HFFc6 (cell line): ENCODE measurements at regions not wholly inside any gene's neighbourhood (a gene's known extent, or its start where the extent isn't known, plus 50 kb on each side); places are given as distances from the start of the nearest gene placed in this dataset.

Experiments used
- DNase-seq: peaks from one replicate; pipeline ENCODE4 v3.0.0-alpha.2; 2018
- H3K27ac Mint-ChIP-seq: 2 replicates; pipeline ENCODE4 v1.8.0; 2020; ENCODE audit warnings: mild to moderate bottlenecking, mixed read lengths
- H3K27me3 Mint-ChIP-seq: 2 replicates; pipeline ENCODE4 v1.8.0; 2021; ENCODE audit warnings: mild to moderate bottlenecking, moderate library complexity, mixed read lengths; ENCODE audit not compliant: insufficient read depth
- H3K36me3 Mint-ChIP-seq: 2 replicates; pipeline ENCODE4 v1.8.0; 2021; ENCODE audit warnings: low read depth, mixed read lengths
- H3K4me1 Mint-ChIP-seq: 2 replicates; pipeline ENCODE4 v1.8.0; 2020; ENCODE audit warnings: low read depth, mixed read lengths
- H3K4me3 Mint-ChIP-seq: 2 replicates; pipeline ENCODE4 v1.8.0; 2020; ENCODE audit warnings: mild to moderate bottlenecking, moderate library complexity, mixed read lengths
- H3K9me3 Mint-ChIP-seq: 2 replicates; pipeline ENCODE4 v1.8.0; 2020; ENCODE audit warnings: mild to moderate bottlenecking, mixed read lengths
- TF ChIP-seq, protein P1 (sequence below): fragments of 200-600 bp; sonication (generic); IDR thresholded peaks from 2 replicates; pipeline ENCODE4 v1.5.0; 2021; ENCODE audit warnings: antibody characterized with exemption, mild to moderate bottlenecking

DNA sequence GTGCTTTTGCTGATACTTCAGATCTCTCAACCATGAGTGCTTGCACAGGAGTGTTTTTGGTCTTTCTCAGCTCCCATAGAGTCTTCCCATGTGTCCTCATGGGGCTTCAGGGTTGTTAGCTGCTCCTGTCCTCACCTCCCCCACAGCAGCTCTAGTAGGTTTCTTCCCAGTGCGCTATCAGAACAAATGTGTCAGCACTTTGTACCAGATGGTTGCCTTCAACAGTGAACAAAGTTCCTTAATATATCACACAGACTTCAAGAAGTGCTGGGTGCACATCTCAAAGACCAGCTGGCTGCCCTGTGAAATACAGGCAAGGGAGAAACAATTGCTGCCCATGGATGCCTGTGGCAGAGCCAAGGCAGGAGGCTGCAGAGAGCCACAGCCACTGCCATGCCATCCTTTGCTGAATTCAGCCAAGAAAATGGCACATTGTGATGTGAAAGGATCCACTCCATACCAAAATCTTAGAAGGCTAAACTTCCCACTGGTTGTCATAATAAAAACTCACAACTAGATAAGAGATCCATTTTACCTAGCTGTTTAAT is 471.3 kb downstream of the C6orf118 start:
- 0 out of 2 replicates have a peak, but pooled peaks cover 5% of the 10 kb centered on the region for H3K36me3 Mint-ChIP-seq
- no peak for DNase-seq
- peaks cover 51% of the 10 kb centered on the region for H3K9me3 Mint-ChIP-seq
- H3K4me3 Mint-ChIP-seq, result no peak overlapping the region
- no peaks in the 10 kb centered on the region for H3K27me3 Mint-ChIP-seq
- TF ChIP-seq, protein P1, sequence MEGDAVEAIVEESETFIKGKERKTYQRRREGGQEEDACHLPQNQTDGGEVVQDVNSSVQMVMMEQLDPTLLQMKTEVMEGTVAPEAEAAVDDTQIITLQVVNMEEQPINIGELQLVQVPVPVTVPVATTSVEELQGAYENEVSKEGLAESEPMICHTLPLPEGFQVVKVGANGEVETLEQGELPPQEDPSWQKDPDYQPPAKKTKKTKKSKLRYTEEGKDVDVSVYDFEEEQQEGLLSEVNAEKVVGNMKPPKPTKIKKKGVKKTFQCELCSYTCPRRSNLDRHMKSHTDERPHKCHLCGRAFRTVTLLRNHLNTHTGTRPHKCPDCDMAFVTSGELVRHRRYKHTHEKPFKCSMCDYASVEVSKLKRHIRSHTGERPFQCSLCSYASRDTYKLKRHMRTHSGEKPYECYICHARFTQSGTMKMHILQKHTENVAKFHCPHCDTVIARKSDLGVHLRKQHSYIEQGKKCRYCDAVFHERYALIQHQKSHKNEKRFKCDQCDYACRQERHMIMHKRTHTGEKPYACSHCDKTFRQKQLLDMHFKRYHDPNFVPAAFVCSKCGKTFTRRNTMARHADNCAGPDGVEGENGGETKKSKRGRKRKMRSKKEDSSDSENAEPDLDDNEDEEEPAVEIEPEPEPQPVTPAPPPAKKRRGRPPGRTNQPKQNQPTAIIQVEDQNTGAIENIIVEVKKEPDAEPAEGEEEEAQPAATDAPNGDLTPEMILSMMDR, result no peak
- H3K4me1 Mint-ChIP-seq, result no peaks in the 10 kb centered on the region
- H3K27ac Mint-ChIP-seq, result no peak overlapping the region

DNA sequence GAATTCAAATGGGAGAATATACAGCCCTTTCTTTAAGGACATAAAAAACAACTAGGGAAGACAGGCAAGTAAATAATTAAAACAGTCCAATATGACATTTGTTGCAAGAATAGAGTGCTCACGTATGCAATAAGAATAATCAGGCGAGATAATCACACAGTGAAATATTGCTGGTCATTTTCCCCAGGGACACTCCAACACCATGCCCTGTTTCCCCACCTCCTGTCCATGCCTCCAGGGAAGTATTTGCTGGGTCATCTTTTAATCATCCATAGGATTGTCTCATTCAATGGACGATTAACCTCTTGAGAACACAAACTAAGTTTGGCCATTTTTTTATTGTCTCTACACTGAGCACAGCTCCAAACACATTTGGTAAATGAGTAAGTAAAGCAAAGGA is 472.9 kb downstream of the C6orf118 start:
- H3K27me3 Mint-ChIP-seq, result no peaks in the 10 kb centered on the region
- 0 out of 2 replicates have a peak, but pooled peaks cover 5% of the 10 kb centered on the region for H3K36me3 Mint-ChIP-seq
- no peak overlapping the region for H3K27ac Mint-ChIP-seq
- H3K4me1 Mint-ChIP-seq, result no peaks in the 10 kb centered on the region
- peaks cover 67% of the 10 kb centered on the region for H3K9me3 Mint-ChIP-seq
- no peak for DNase-seq
- H3K4me3 Mint-ChIP-seq, result no peak overlapping the region
- TF ChIP-seq, protein P1, result no peak

DNA sequence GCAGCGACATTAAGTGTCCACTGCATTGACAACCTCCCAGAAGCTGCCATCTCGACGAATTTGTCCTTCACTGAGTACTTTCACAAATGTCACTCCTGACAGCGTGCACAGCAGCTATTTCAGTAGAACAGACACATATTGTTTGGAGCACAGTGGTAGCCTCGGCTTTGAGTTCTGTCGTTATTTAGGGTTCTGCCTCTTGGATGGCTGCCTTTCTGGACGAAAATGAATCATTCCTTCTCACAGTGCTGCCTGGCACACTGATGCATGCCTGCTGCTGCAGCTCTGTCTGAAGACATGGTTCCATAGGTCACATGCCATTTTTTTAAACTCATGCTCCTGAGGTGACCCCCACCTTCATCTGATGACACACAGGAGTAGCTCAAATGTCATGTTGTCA is 477.0 kb downstream of the C6orf118 start:
- Mint-ChIP-seq H3K36me3 (0 out of 2 replicates have a peak, but pooled peaks cover 5% of the 10 kb centered on the region), H3K4me1 (no peaks in the 10 kb centered on the region), H3K27ac (no peak overlapping the region), H3K27me3 (no peaks in the 10 kb centered on the region), H3K9me3 (peaks cover 68% of the 10 kb centered on the region), H3K4me3 (no peak overlapping the region)
- no peak for DNase-seq
- TF ChIP-seq, protein P1, result no peak

DNA sequence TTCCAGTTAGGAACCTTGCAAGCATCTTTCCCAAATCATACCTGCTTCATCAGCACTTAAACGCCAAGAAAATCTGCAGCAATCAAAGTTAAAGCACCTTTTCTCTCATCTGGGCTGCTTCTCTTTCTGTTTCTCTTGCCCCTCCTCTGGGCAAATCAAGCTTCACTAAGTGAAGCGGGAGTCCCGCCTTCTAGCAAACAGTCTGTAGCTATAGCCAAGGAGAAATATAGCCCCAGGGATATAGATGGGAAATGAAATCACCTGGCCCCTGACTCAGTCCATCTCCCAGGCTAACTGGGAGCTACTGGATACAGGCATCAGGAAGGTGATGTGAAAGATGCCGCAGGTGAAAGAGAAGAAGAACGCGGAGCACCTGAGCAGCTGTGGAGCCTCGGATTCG is 481.9 kb downstream of the C6orf118 start:
- DNase-seq, result no peak
- no peak overlapping the region for H3K27ac Mint-ChIP-seq
- TF ChIP-seq, protein P1, result no peak
- no peaks in the 10 kb centered on the region for H3K4me1 Mint-ChIP-seq
- no peak overlapping the region for H3K4me3 Mint-ChIP-seq
- no peaks in the 10 kb centered on the region for H3K27me3 Mint-ChIP-seq
- H3K36me3 Mint-ChIP-seq, result no peaks in the 10 kb centered on the region
- peaks cover 71% of the 10 kb centered on the region for H3K9me3 Mint-ChIP-seq

DNA sequence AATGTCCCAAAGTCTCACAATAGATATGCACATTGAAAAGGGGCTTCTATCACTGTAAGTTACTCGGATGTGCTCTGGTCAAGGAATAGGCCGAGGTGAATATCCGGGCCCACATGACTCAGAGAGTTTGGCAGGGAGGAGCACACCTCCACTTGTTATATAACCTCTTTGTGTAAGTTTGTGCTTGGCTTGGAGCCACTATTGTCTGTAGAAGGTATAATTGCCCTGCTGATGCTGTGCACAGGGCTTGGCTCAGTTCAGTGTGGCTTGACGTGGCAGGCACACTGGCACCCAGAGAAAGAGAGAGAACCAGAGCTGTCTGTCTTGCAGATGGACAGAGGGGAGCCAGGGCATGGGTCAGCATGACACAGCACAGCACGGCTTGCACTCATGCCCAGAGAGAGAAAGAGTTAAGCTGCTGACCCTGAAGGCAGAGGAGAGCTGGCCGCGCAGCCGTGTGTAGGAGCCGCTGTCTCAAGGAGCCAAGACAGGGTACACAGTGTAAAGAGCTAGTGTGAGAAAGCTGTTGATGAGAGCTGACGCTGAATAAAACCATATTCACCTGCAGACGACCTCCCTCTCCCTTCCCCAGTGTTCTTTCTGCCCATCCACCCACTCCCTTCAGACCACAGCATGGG is 482.5 kb downstream of the C6orf118 start:
- Mint-ChIP-seq H3K9me3 (peaks cover 67% of the 10 kb centered on the region), H3K4me3 (no peak overlapping the region), H3K4me1 (no peaks in the 10 kb centered on the region), H3K36me3 (no peaks in the 10 kb centered on the region), H3K27ac (no peak overlapping the region), H3K27me3 (no peaks in the 10 kb centered on the region)
- TF ChIP-seq, protein P1, result no peak
- no peak for DNase-seq
